OCI-LY1 (cell line): ENCODE measurements at regions not wholly inside any gene's neighbourhood (a gene's known extent, or its start where the extent isn't known, plus 50 kb on each side); places are given as distances from the start of the nearest gene placed in this dataset.

ENCODE experiments used
- H2AFZ ChIP-seq: fragments of 200-600 bp; sonication (generic), shearing (Covaris generic); 2 replicates; pipeline ENCODE4 v1.6.0; 2014; ENCODE audit warnings: antibody characterized with exemption, mild to moderate bottlenecking, low read length
- H3F3A ChIP-seq: fragments of 200-600 bp; sonication (generic), shearing (Covaris generic); 2 replicates; pipeline ENCODE4 v1.6.0; 2014; ENCODE audit warnings: mild to moderate bottlenecking, antibody characterized with exemption, low read length, moderate library complexity; ENCODE audit not compliant: insufficient read depth
- H3K27ac ChIP-seq: fragments of 200-600 bp; sonication (generic); 2 replicates; pipeline ENCODE4 v1.5.1; 2014; ENCODE audit warnings: low read length, mixed run types, mild to moderate bottlenecking, low read depth; ENCODE audit not compliant: poor library complexity, severe bottlenecking
- H3K27me3 ChIP-seq: fragments of 200-600 bp; sonication (generic); 2 replicates; pipeline ENCODE4 v1.6.0; 2014; ENCODE audit warnings: antibody characterized with exemption, mild to moderate bottlenecking, low read length, moderate library complexity; ENCODE audit not compliant: insufficient read depth
- H3K36me3 ChIP-seq: fragments of 200-600 bp; sonication (generic); 2 replicates; pipeline ENCODE4 v1.6.1; 2014; ENCODE audit warnings: mild to moderate bottlenecking, antibody characterized with exemption, low read length, moderate library complexity, mixed read lengths; ENCODE audit not compliant: insufficient read depth
- H3K4me1 ChIP-seq: fragments of 200-600 bp; sonication (generic); 2 replicates; pipeline ENCODE4 v1.5.1; 2014; ENCODE audit warnings: mild to moderate bottlenecking, low read length, moderate library complexity; ENCODE audit not compliant: insufficient read depth, severe bottlenecking
- H3K4me2 ChIP-seq: fragments of 200-600 bp; sonication (generic), shearing (Covaris generic); 2 replicates; pipeline ENCODE4 v1.6.1; 2014; ENCODE audit warnings: low read length
- H3K4me3 ChIP-seq: fragments of 200-600 bp; sonication (generic); 2 replicates; pipeline ENCODE4 v1.5.1; 2014; ENCODE audit warnings: low read length, low read depth, mild to moderate bottlenecking, mixed read lengths; ENCODE audit not compliant: poor library complexity, severe bottlenecking
- H3K79me2 ChIP-seq: fragments of 200-600 bp; shearing (Covaris generic); 2 replicates; pipeline ENCODE4 v1.6.1; 2016; ENCODE audit warnings: mixed run types, low read length, mixed read lengths; ENCODE audit not compliant: insufficient read depth
- H3K9ac ChIP-seq: fragments of 200-600 bp; sonication (generic), shearing (Covaris generic); 2 replicates; pipeline ENCODE4 v1.6.1; 2014; ENCODE audit warnings: mild to moderate bottlenecking, low read length, mixed read lengths
- H3K9me2 ChIP-seq: fragments of 200-600 bp; sonication (generic), shearing (Covaris generic); 2 replicates; pipeline ENCODE4 v1.6.1; 2014; ENCODE audit warnings: low read depth, mild to moderate bottlenecking, low read length, mixed read lengths
- H3K9me3 ChIP-seq: fragments of 200-600 bp; shearing (Covaris generic); 2 replicates; pipeline ENCODE4 v1.6.1; 2014; ENCODE audit warnings: low read length, mixed read lengths
- H4K20me1 ChIP-seq: fragments of 200-600 bp; sonication (generic), shearing (Covaris generic); 2 replicates; pipeline ENCODE4 v1.6.0; 2016; ENCODE audit warnings: mild to moderate bottlenecking, low read length; ENCODE audit not compliant: insufficient read depth
- EZH2 ChIP-seq: fragments of 200-600 bp; sonication (generic), shearing (Covaris generic); IDR thresholded peaks from 2 replicates; pipeline ENCODE4 v1.8.0; 2017; ENCODE audit warnings: borderline replicate concordance, mixed run types, mild to moderate bottlenecking, antibody characterized with exemption, low read length, moderate library complexity, mixed read lengths
- TF ChIP-seq, protein P1 (sequence below): fragments of 200-600 bp; sonication (generic), shearing (Covaris generic); IDR thresholded peaks from 2 replicates; pipeline ENCODE4 v1.5.1; 2017; ENCODE audit warnings: mild to moderate bottlenecking, antibody characterized with exemption, low read length, moderate library complexity, mixed read lengths

DNA sequence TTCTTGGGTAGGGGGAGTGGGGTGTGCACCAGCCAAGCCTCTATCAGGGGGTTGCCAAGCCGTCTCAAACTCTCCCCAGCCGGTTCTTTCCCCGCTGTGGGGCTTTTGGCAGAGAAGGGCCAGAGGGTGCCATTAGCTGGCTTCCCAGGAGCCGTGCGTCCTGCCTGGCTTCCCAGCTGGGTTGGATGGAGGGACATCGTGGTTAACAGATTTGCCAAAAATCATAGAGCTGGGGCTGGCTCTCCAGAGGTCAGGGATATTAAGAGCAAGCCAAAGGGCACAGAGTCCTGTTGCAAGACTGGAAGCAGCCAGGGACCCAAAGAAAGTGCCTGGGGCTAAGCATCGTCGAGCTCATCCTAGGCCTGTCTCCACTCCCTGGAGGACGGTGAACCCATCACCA, 104.6 kb upstream of the HES1 start:
- Histone ChIP-seq H3K36me3 (no peaks in the 10 kb centered on the region), H3K27ac (no peak overlapping the region), H3K4me1 (no peaks in the 10 kb centered on the region), H3F3A (no peaks in the 10 kb centered on the region), H3K4me2 (no peak overlapping the region), H3K27me3 (0 out of 2 replicates have a peak, but pooled peaks cover 3% of the 10 kb centered on the region), H3K4me3 (no peak overlapping the region), H3K79me2 (no peaks in the 10 kb centered on the region), H3K9ac (no peak overlapping the region), H2AFZ (no peak overlapping the region), H3K9me3 (no peaks in the 10 kb centered on the region), H4K20me1 (no peaks in the 10 kb centered on the region), H3K9me2 (no peaks in the 10 kb centered on the region)
- TF ChIP-seq, protein P1, sequence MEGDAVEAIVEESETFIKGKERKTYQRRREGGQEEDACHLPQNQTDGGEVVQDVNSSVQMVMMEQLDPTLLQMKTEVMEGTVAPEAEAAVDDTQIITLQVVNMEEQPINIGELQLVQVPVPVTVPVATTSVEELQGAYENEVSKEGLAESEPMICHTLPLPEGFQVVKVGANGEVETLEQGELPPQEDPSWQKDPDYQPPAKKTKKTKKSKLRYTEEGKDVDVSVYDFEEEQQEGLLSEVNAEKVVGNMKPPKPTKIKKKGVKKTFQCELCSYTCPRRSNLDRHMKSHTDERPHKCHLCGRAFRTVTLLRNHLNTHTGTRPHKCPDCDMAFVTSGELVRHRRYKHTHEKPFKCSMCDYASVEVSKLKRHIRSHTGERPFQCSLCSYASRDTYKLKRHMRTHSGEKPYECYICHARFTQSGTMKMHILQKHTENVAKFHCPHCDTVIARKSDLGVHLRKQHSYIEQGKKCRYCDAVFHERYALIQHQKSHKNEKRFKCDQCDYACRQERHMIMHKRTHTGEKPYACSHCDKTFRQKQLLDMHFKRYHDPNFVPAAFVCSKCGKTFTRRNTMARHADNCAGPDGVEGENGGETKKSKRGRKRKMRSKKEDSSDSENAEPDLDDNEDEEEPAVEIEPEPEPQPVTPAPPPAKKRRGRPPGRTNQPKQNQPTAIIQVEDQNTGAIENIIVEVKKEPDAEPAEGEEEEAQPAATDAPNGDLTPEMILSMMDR, result no peak
- TF ChIP-seq EZH2, result no peak

DNA sequence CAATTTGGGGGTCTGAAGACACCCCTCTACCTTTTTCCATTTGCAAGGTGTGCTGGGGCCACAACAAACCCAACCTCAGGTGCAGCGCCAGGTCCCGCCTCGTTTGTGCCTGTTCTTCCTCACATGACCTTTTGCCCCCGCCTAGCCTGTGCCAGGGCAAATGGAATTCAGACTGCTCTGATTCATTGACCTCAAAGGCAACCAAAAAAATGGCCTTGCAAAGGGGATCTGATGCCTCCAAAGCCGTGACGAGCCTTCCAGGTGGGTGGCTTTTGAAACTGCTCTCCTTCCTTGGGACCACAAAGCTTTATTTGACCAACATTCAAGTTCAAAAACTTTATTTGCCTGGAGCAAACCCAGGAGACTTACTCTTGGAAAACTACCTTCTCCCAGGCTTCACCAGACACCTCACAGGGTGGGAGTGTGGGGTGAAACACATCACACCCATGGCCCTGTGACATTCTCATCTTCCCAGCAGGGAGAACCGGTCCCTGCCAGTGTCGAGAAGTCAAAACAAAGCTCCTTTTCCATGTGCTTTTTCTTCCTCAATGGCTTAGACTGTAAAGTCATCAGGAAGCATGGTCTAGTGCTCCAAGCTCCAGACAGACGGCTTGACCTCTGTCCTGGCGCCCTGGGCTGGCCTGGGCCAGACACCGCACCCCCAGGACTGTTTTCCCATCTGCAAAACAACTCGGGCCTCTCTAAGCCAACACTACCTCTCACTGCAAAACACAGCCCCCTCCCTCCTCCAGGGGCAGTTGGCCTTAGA, 103.9 kb upstream of the HES1 start:
- Histone ChIP-seq H3K27ac (no peak overlapping the region), H3K4me3 (no peak overlapping the region), H3K4me2 (no peak overlapping the region), H3F3A (no peaks in the 10 kb centered on the region), H3K79me2 (no peaks in the 10 kb centered on the region), H2AFZ (no peak overlapping the region), H4K20me1 (no peaks in the 10 kb centered on the region), H3K4me1 (no peaks in the 10 kb centered on the region), H3K9me3 (no peaks in the 10 kb centered on the region), H3K27me3 (peaks cover 7% of the 10 kb centered on the region; the same call in 1 of the 2 replicates), H3K36me3 (no peaks in the 10 kb centered on the region), H3K9me2 (no peaks in the 10 kb centered on the region), H3K9ac (no peak overlapping the region)
- TF ChIP-seq, protein P1, result no peak
- no peak for TF ChIP-seq EZH2

DNA sequence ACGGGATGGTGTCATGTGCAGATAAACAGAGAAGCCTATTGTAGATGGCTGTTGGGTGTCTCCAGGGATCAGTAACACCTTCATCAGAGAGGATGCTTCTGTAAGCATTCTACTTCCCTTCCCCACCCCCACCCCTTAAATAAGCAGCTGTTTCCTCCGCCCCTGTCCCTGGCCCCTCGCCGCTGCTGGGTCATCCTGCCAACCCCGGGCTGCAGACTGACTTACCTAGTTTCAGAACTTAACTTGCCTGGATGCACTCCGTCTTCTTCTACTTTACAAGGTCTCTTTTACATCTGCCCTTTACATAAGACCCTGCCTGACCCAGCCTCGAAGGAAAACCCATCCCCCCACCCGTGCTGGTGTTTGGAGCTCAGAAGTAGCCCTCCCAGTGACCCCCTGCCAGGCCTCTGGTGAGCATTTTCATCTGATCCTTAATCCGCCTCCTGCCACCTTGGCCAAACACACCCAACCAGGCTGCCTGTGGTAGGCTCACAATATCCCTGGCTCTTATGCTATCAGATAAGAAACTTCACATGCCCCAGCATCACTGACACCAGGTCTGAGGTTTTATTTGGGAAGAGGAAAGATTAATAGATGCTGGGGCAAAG, 103.0 kb upstream of the HES1 start:
- TF ChIP-seq, protein P1, result no peak
- TF ChIP-seq EZH2, result no peak
- Histone ChIP-seq H3K9ac (no peak overlapping the region), H3K36me3 (no peaks in the 10 kb centered on the region), H3K79me2 (no peaks in the 10 kb centered on the region), H3K9me2 (no peaks in the 10 kb centered on the region), H3K27ac (no peak overlapping the region), H3F3A (no peaks in the 10 kb centered on the region), H3K4me3 (no peak overlapping the region), H3K27me3 (peaks cover 7% of the 10 kb centered on the region; the same call in 1 of the 2 replicates), H3K4me1 (no peaks in the 10 kb centered on the region), H4K20me1 (no peaks in the 10 kb centered on the region), H3K4me2 (no peak overlapping the region), H2AFZ (no peak overlapping the region), H3K9me3 (no peaks in the 10 kb centered on the region)
